Ovary (tissue), 7 donors: ENCODE measurements at regions not wholly inside any gene's neighbourhood (a gene's known extent, or its start where the extent isn't known, plus 50 kb on each side); places are given as distances from the start of the nearest gene placed in this dataset.

Experiments
- DNase-seq, 5 donors: peaks; one replicate each; pipeline ENCODE4 v3.0.0-alpha.2; 2019 to 2020
- H3K27ac ChIP-seq, 2 donors: fragments of 200-600 bp; one replicate each; pipeline versions ENCODE4 v1.5.1 to v1.8.0; 2019 to 2022
- H3K27me3 ChIP-seq: fragments of 200-600 bp; one replicate; pipeline ENCODE4 v1.8.0; 2022
- H3K36me3 ChIP-seq: fragments of 200-600 bp; sonication (generic); one replicate; pipeline ENCODE4 v1.5.1; 2019
- H3K4me1 ChIP-seq: one replicate; pipeline ENCODE4 v1.8.1; 2013; ENCODE audit warnings: mild to moderate bottlenecking, moderate library complexity; ENCODE audit not compliant: insufficient read depth
- H3K4me3 ChIP-seq: fragments of 200-600 bp; sonication (generic); one replicate; pipeline ENCODE4 v1.5.1; 2017
- H3K9me3 ChIP-seq, 2 donors: fragments of 200-600 bp in 1 of 2; sonication (generic) in 1 of 2; one replicate each; pipeline versions ENCODE4 v1.5.1 to v1.8.1; 2013 to 2019; ENCODE audit warnings: mild to moderate bottlenecking in 1 of 2, moderate library complexity in 1 of 2
- EP300 ChIP-seq: sonication (generic); formaldehyde crosslinking; IDR thresholded peaks from one replicate; pipeline ENCODE4 v1.6.1; 2017; ENCODE audit warnings: antibody characterized with exemption
- POLR2A ChIP-seq: fragments of 450-650 bp; IDR thresholded peaks from one replicate; pipeline ENCODE4 v1.6.1; 2017; ENCODE audit warnings: antibody characterized with exemption, mild to moderate bottlenecking, moderate library complexity
- WGBS, 3 donors: extraction: QIAGEN DNeasy Blood & Tissue Kit in 1 of 3; methylation state at CpG; one replicate each; pipeline versions ENCODE4 v1.1.5 to v1.1.7; 2013 to 2017; 5-methylcytosine and 5-hydroxymethylcytosine counted together
- intact Hi-C, 4 donors: fragments of 100-400 bp; cut with DNase I; formaldehyde crosslinking; loops; one replicate each; pipeline versions ENCODE4 v1.11.0 to v1.15.1; 2022 to 2023
- TF ChIP-seq, protein P1 (sequence below), 3 donors: fragments of 450-650 bp in 2 of 3; fragments of 200-600 bp in 1 of 3; IDR thresholded peaks; one replicate each; pipeline versions ENCODE4 v1.5.1 to v1.8.0; 2016 to 2022; ENCODE audit warnings: antibody characterized with exemption in 3 of 3, mild to moderate bottlenecking in 1 of 3
- donor health status: DM: no; HTN: no; CAD: no; lungs with moderate emphysema.
- donor health status: DM: no; HTN: no; CAD: no.
- donor health status: Bipolar disorder and iron deficiency.
- donor health status: DM: no; HTN: no; CAD: no.
- donor health status: DM: yes; HTN: yes; CAD: no.

GRCh38 chr6:137763886-137764285, 103.2 kb upstream of the TNFAIP3 start:
- no peak overlapping the region for H3K27ac ChIP-seq
- 100% methylated on average over 1 of the region's 1 CpG for WGBS, 3 donors
- H3K4me3 ChIP-seq, result no peak overlapping the region
- no peaks in the 10 kb centered on the region for H3K4me1 ChIP-seq
- H3K9me3 ChIP-seq, result no peaks in the 10 kb centered on the region
- no peak for DNase-seq
- TF ChIP-seq, protein P1, sequence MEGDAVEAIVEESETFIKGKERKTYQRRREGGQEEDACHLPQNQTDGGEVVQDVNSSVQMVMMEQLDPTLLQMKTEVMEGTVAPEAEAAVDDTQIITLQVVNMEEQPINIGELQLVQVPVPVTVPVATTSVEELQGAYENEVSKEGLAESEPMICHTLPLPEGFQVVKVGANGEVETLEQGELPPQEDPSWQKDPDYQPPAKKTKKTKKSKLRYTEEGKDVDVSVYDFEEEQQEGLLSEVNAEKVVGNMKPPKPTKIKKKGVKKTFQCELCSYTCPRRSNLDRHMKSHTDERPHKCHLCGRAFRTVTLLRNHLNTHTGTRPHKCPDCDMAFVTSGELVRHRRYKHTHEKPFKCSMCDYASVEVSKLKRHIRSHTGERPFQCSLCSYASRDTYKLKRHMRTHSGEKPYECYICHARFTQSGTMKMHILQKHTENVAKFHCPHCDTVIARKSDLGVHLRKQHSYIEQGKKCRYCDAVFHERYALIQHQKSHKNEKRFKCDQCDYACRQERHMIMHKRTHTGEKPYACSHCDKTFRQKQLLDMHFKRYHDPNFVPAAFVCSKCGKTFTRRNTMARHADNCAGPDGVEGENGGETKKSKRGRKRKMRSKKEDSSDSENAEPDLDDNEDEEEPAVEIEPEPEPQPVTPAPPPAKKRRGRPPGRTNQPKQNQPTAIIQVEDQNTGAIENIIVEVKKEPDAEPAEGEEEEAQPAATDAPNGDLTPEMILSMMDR (IDR thresholded peaks at IDR 0.05), result no peak
- no peak for TF ChIP-seq POLR2A
- intact Hi-C loops, result no loop called here
- no peaks in the 10 kb centered on the region for H3K36me3 ChIP-seq
- H3K27me3 ChIP-seq, result no peaks in the 10 kb centered on the region

DNA sequence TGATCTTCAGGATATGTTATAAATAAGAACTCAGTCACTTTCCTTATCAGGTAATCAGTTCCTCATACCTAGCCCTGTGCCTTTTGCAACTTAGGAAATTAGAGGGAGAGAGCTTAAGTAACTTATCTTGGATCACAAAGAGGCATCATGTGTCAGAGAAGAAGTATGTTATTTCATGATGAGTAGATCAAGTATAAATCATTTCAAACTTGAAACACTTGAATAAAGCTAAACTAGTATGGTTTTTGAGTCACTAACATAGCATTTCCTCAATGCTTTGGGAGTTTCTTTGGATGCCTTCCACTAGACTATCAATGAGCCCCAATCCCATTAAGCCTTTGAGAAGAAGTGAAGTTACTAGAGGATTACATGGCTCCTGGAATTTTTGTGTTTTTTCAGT, 102.6 kb upstream of the TNFAIP3 start:
- H3K27me3 ChIP-seq, result no peaks in the 10 kb centered on the region
- intact Hi-C loops, result no loop called here
- no peak overlapping the region for H3K27ac ChIP-seq
- TF ChIP-seq POLR2A, result no peak
- TF ChIP-seq EP300, result no peak
- TF ChIP-seq, protein P1 (IDR thresholded peaks at IDR 0.05), result no peak
- no peaks in the 10 kb centered on the region for H3K9me3 ChIP-seq
- H3K36me3 ChIP-seq, result no peaks in the 10 kb centered on the region
- no peak for DNase-seq
- no peaks in the 10 kb centered on the region for H3K4me1 ChIP-seq
- no peak overlapping the region for H3K4me3 ChIP-seq

DNA sequence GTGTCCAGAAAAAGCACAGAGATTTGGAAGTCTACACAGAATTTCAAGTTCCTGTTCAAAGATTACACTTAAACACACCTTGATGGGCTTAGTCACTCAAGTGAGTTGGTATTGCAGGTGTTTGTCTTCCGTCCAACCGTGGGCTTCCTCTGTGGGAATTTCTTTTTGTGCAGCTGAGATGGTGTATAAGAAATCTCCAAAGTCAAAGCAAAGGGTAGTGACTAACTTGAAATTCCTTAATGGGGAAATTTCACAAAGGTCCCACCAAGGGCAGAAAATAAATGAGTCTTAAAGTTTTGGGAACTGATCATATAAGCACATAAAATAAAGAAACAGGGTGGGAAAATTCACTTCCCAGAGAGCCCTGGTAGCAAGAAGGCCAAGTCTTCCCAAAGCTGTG, 102.0 kb upstream of the TNFAIP3 start:
- intact Hi-C loops, result no loop called here
- Histone ChIP-seq H3K4me3 (no peak overlapping the region), H3K27ac (no peak overlapping the region), H3K4me1 (no peaks in the 10 kb centered on the region), H3K36me3 (no peaks in the 10 kb centered on the region), H3K9me3 (no peaks in the 10 kb centered on the region), H3K27me3 (no peaks in the 10 kb centered on the region)
- TF ChIP-seq EP300 (no peak), POLR2A (no peak)
- TF ChIP-seq, protein P1 (IDR thresholded peaks at IDR 0.05), result no peak
- no peak for DNase-seq
- 86 to 93% (median 91%) methylated on average over 2 of the region's 2 CpGs for WGBS, 3 donors

DNA sequence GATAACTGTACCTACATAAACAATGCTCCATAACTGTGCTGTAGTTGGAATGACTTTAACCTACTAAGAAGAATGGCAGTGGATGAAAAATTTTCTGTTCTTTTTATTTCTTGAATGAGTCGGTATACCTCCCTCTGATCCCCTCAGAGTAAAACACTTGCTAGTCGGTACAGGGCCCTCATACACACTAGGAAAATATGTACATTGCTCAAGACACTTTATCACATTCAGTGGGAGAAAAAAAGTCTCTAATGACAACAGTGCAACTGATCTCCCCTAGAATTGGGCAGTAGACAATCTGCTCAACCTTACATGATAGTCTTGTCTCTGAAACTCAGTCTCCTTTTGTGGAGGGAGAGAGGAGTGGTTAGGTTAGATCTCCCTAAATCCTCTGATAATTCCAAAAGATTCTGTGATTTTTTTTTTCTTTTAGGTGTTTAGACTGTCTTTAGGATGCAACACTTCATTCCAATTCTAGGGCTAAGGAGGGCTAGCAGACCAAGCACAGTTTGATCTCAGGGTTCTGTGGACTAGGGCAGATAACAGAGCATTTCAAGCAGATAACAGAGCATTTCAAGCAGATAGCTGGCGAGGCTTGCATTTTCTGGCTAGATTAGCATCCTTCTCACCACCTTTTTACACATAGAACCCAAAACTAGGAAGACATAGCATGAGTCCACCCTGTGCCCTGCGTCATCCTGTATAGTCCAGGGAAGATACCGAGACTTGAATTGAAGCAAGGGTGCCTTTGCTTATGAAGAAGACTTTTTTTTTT, 100.3 kb upstream of the TNFAIP3 start:
- H3K4me1 ChIP-seq, result no peaks in the 10 kb centered on the region
- intact Hi-C loops, result no loop called here
- DNase-seq, result no peak

More for the DNA sequence above, 100.3 kb upstream of the TNFAIP3 start:
- WGBS, 3 donors, result 93 to 96% (median 94%) methylated on average over 5 of the region's 5 CpGs
- H3K9me3 ChIP-seq, result no peaks in the 10 kb centered on the region
- no peak overlapping the region for H3K4me3 ChIP-seq
- H3K36me3 ChIP-seq, result no peaks in the 10 kb centered on the region
- H3K27ac ChIP-seq, result no peak overlapping the region
- TF ChIP-seq EP300 (no peak), POLR2A (no peak)
- TF ChIP-seq, protein P1 (IDR thresholded peaks at IDR 0.05), result no peak
- H3K27me3 ChIP-seq, result no peaks in the 10 kb centered on the region
